H1 (cell line): ENCODE measurements at regions not wholly inside any gene's neighbourhood (a gene's known extent, or its start where the extent isn't known, plus 50 kb on each side); places are given as distances from the start of the nearest gene placed in this dataset.

ENCODE experiments used
- CTCF ChIA-PET: fragments of 300-600 bp; sonication (Branson Sonifier 250); formaldehyde crosslinking; loops from one replicate; lab custom pipeline; 2021; ENCODE audit not compliant: partially characterized antibody; lab: Charles Lee
- POLR2A ChIA-PET: fragments of 300-600 bp; sonication (Branson Sonifier 250); formaldehyde crosslinking; loops from one replicate; lab custom pipeline; 2021; ENCODE audit warnings: inconsistent platforms; ENCODE audit not compliant: partially characterized antibody; lab: Charles Lee
- DNase-seq, 2 experiments: peaks; one replicate each; pipeline versions ENCODE4 v3.0.0 to v3.0.0-alpha.2; 2010 to 2022; ENCODE audit warnings: low spot score in 2 of 2, low read depth in 1 of 2, mixed read lengths in 1 of 2
- FAIRE-seq: peaks from 2 replicates; lab custom pipeline; 2011; peaks lifted over from hg19 to GRCh38; lab: Jason Lieb, UNC
- H2AFZ ChIP-seq: 2 replicates; pipeline ENCODE4 v1.8.1; 2012; ENCODE audit warnings: low read length, inconsistent platforms
- H2AK5ac ChIP-seq: 2 replicates; pipeline ENCODE4 v1.6.1; 2013; ENCODE audit warnings: low read depth, low read length
- H2BK120ac ChIP-seq: replicated peaks from 2 replicates; pipeline ENCODE3; 2013; ENCODE audit warnings: low read depth, low read length, inconsistent platforms
- H2BK12ac ChIP-seq: 2 replicates; pipeline ENCODE4 v1.6.1; 2013; ENCODE audit warnings: low read depth, low read length
- H2BK15ac ChIP-seq: 2 replicates; pipeline ENCODE4 v1.6.1; 2013; ENCODE audit warnings: low read length
- H2BK20ac ChIP-seq: 2 replicates; pipeline ENCODE4 v1.6.1; 2013; ENCODE audit warnings: low read length
- H2BK5ac ChIP-seq: 2 replicates; pipeline ENCODE4 v1.6.1; 2013; ENCODE audit warnings: low read depth, low read length
- H3K14ac ChIP-seq: 2 replicates; pipeline ENCODE4 v1.6.1; 2013; ENCODE audit warnings: inconsistent platforms; ENCODE audit not compliant: insufficient read length
- H3K18ac ChIP-seq: 2 replicates; pipeline ENCODE4 v1.6.1; 2013; ENCODE audit warnings: low read length; ENCODE audit errors: extremely low read depth
- H3K23ac ChIP-seq: 2 replicates; pipeline ENCODE4 v1.6.1; 2013; ENCODE audit warnings: inconsistent platforms; ENCODE audit not compliant: insufficient read length
- H3K23me2 ChIP-seq: 2 replicates; pipeline ENCODE4 v1.6.1; 2013; ENCODE audit warnings: low read depth, low read length
- H3K27ac ChIP-seq: 2 replicates; pipeline ENCODE4 v1.6.1; 2011; ENCODE audit warnings: low read depth, low read length, inconsistent platforms
- H3K27me3 ChIP-seq, 4 experiments: replicated peaks in 1 of 4; 1 replicate in 1 of 4; 2 replicates in 3 of 4; pipeline versions ENCODE4 v1.6.1 to v1.8.1; 2011 to 2013; ENCODE audit warnings: low read length in 3 of 4, mild to moderate bottlenecking in 3 of 4, inconsistent platforms in 2 of 4, mixed read lengths in 2 of 4, moderate library complexity in 1 of 4; ENCODE audit not compliant: control insufficient read depth in 3 of 4, insufficient read depth in 3 of 4; ENCODE audit errors: extremely low read depth in 1 of 4
- H3K36me3 ChIP-seq, 4 experiments: 2 replicates each; pipeline versions ENCODE4 v1.6.1 to v1.8.1; 2011 to 2013; ENCODE audit warnings: mild to moderate bottlenecking in 4 of 4, low read length in 3 of 4, moderate library complexity in 2 of 4, control low read depth in 1 of 4, inconsistent platforms in 1 of 4; ENCODE audit not compliant: insufficient read depth in 4 of 4, control insufficient read depth in 2 of 4
- H3K4ac ChIP-seq: replicated peaks from 2 replicates; pipeline ENCODE3; 2013; ENCODE audit warnings: low read length, low read depth, mixed read lengths, inconsistent platforms; ENCODE audit not compliant: insufficient read length
- H3K4me1 ChIP-seq, 4 experiments: replicated peaks in 1 of 4; 1 replicate in 1 of 4; 2 replicates in 3 of 4; pipeline versions ENCODE4 v1.6.1 to v1.8.1; 2011 to 2013; ENCODE audit warnings: low read length in 3 of 4, inconsistent platforms in 2 of 4, mixed read lengths in 1 of 4; ENCODE audit not compliant: insufficient read depth in 4 of 4, control insufficient read depth in 3 of 4
- H3K4me2 ChIP-seq, 2 experiments: 2 replicates each; pipeline versions ENCODE4 v1.6.1 to v1.8.1; 2011 to 2013; ENCODE audit warnings: low read depth in 2 of 2, low read length in 2 of 2, control low read depth in 1 of 2, inconsistent platforms in 1 of 2, mild to moderate bottlenecking in 1 of 2; ENCODE audit not compliant: insufficient read depth in 1 of 2
- H3K4me3 ChIP-seq, 4 experiments: fragments of 200-600, 300-600 bp in 1 of 4; sonication (generic), shearing (Covaris generic), sonication (Bioruptor Twin) in 1 of 4; 2 replicates each; pipeline versions ENCODE4 v1.5.1 to v1.8.1; 2011 to 2016; ENCODE audit warnings: low read length in 4 of 4, low read depth in 3 of 4, control low read depth in 2 of 4, inconsistent platforms in 2 of 4, mild to moderate bottlenecking in 2 of 4, mixed read lengths in 1 of 4, moderate library complexity in 1 of 4; ENCODE audit not compliant: insufficient read depth in 2 of 4; ENCODE audit errors: extremely low read depth in 1 of 4
- H3K56ac ChIP-seq: replicated peaks from 2 replicates; pipeline ENCODE3; 2013; ENCODE audit warnings: low read depth, mild to moderate bottlenecking, mixed read lengths, low read length, inconsistent platforms; ENCODE audit not compliant: insufficient read length
- H3K79me1 ChIP-seq: 2 replicates; pipeline ENCODE4 v1.6.1; 2013; ENCODE audit warnings: low read depth, low read length, control low read depth
- H3K79me2 ChIP-seq, 2 experiments: 2 replicates each; pipeline versions ENCODE4 v1.6.1 to v1.8.1; 2012 to 2013; ENCODE audit warnings: low read length in 2 of 2, mild to moderate bottlenecking in 2 of 2, inconsistent platforms in 1 of 2; ENCODE audit not compliant: insufficient read depth in 2 of 2, control insufficient read depth in 1 of 2
- H3K9ac ChIP-seq, 4 experiments: replicated peaks in 1 of 4; 1 replicate in 1 of 4; 2 replicates in 3 of 4; pipeline versions ENCODE4 v1.6.1 to v1.8.1; 2011 to 2013; ENCODE audit warnings: low read depth in 3 of 4, low read length in 3 of 4, control low read depth in 2 of 4, mild to moderate bottlenecking in 2 of 4, moderate library complexity in 2 of 4, inconsistent platforms in 1 of 4; ENCODE audit errors: extremely low read depth in 1 of 4
- H3K9me3 ChIP-seq, 2 experiments: 2 replicates each; pipeline versions ENCODE4 v1.6.1 to v1.8.1; 2012 to 2013; ENCODE audit warnings: mild to moderate bottlenecking in 2 of 2, moderate library complexity in 2 of 2, control low read depth in 1 of 2, inconsistent platforms in 1 of 2, low read depth in 1 of 2, low read length in 1 of 2, mixed read lengths in 1 of 2; ENCODE audit not compliant: insufficient read depth in 2 of 2
- H4K20me1 ChIP-seq, 2 experiments: replicated peaks in 1 of 2; 2 replicates each; pipeline versions ENCODE3 to v1.8.1; 2011 to 2013; ENCODE audit warnings: inconsistent platforms in 2 of 2, low read length in 2 of 2, mild to moderate bottlenecking in 1 of 2; ENCODE audit not compliant: insufficient read depth in 2 of 2, control insufficient read depth in 1 of 2
- H4K5ac ChIP-seq: 2 replicates; pipeline ENCODE4 v1.6.1; 2013; ENCODE audit warnings: low read length, low read depth, mixed read lengths, inconsistent platforms; ENCODE audit not compliant: insufficient read length
- H4K8ac ChIP-seq: 2 replicates; pipeline ENCODE4 v1.8.0; 2013; ENCODE audit warnings: mild to moderate bottlenecking, moderate library complexity, low read length, inconsistent platforms; ENCODE audit not compliant: insufficient read depth; ENCODE audit errors: extremely low read depth
- H4K91ac ChIP-seq: replicated peaks from 2 replicates; pipeline ENCODE3; 2013; ENCODE audit warnings: low read length, mixed read lengths, inconsistent platforms; ENCODE audit not compliant: insufficient read length
- ASH2L ChIP-seq: fragments of 200-600, 300-600 bp; sonication (generic); IDR thresholded peaks from one replicate; pipeline ENCODE4 v1.7.1; 2017; ENCODE audit warnings: low read length
- CBX5 ChIP-seq: fragments of 300-800, 300-1000 bp; sonication (generic); IDR thresholded peaks from 2 replicates; pipeline ENCODE4 v1.7.1; 2016; ENCODE audit warnings: antibody characterized with exemption, low read length, low read depth
- PHF8 ChIP-seq: fragments of 200-600 bp; sonication (generic); conservative IDR thresholded peaks from 2 replicates; pipeline ENCODE4 v1.7.1; 2012; ENCODE audit warnings: low read depth, mild to moderate bottlenecking, inconsistent platforms, low read length, moderate library complexity
- SRF ChIP-seq: IDR thresholded peaks from 2 replicates; pipeline ENCODE4 v1.6.1; 2011; ENCODE audit warnings: mild to moderate bottlenecking, low read depth, low read length, moderate library complexity

- DNase-seq (no peak), FAIRE-seq (no peak)
- Histone ChIP-seq H2BK15ac (no peak overlapping the region), H4K5ac (no peak overlapping the region), H3K79me2 (no peaks in the 10 kb centered on the region), H3K18ac (no peak overlapping the region), H3K27ac (no peak overlapping the region), H3K9ac (no peak overlapping the region), H2BK20ac (no peak overlapping the region), H3K4me3 (no peak overlapping the region), H3K79me1 (no peaks in the 10 kb centered on the region), H2BK120ac (no peak overlapping the region), H2AFZ (no peak overlapping the region), H2BK12ac (no peak overlapping the region), H2AK5ac (no peak overlapping the region), H3K23me2 (no peaks in the 10 kb centered on the region), H4K91ac (no peak overlapping the region), H3K9me3 (no peaks in the 10 kb centered on the region), H3K23ac (no peak overlapping the region), H3K56ac (no peak overlapping the region), H4K8ac (no peak overlapping the region), H3K27me3 (no peaks in the 10 kb centered on the region), H4K20me1 (no peaks in the 10 kb centered on the region), H3K4ac (no peak overlapping the region), H3K36me3 (no peaks in the 10 kb centered on the region), H3K4me2 (no peak overlapping the region), H2BK5ac (no peak overlapping the region), H3K4me1 (no peaks in the 10 kb centered on the region), H3K14ac (no peak overlapping the region)
- ChIA-PET CTCF (interaction anchor here (2.1 kb wide), 1 partner anchor 10 kb away, joined by 7 read pairs; no protein-coding TSS in a partner anchor), POLR2A (no interaction called here)
- TF ChIP-seq CBX5 (no peak), PHF8 (no peak), SRF (no peak), ASH2L (no peak)
Measured at GRCh38 chr13:107291875-107292274, 723.9 kb upstream of the ARGLU1 start.
